Ishikawa (cell line): ENCODE measurements at regions not wholly inside any gene's neighbourhood (a gene's known extent, or its start where the extent isn't known, plus 50 kb on each side); places are given as distances from the start of the nearest gene placed in this dataset.

Experiments used
- CEBPB ChIP-seq: IDR thresholded peaks from 2 replicates; pipeline ENCODE4 v1.6.1; 2012
- CREB1 ChIP-seq: IDR thresholded peaks from 2 replicates; pipeline ENCODE4 v1.6.1; 2012; ENCODE audit warnings: low read depth
- EGR1 ChIP-seq: IDR thresholded peaks from 2 replicates; pipeline ENCODE4 v1.6.1; 2012
- EP300 ChIP-seq: IDR thresholded peaks from 2 replicates; pipeline ENCODE4 v1.6.1; 2012; ENCODE audit warnings: borderline replicate concordance
- FOXM1 ChIP-seq: IDR thresholded peaks from 2 replicates; pipeline ENCODE4 v1.6.1; 2012; ENCODE audit warnings: low read depth, borderline replicate concordance
- MAX ChIP-seq: IDR thresholded peaks from 2 replicates; pipeline ENCODE4 v1.6.1; 2012
- NFIC ChIP-seq: IDR thresholded peaks from 2 replicates; pipeline ENCODE4 v1.6.1; 2012
- RAD21 ChIP-seq: IDR thresholded peaks from 2 replicates; pipeline ENCODE4 v1.6.1; 2012; ENCODE audit warnings: low read depth
- REST ChIP-seq: IDR thresholded peaks from 2 replicates; pipeline ENCODE4 v1.6.1; 2012; ENCODE audit warnings: low read depth, mild to moderate bottlenecking
- TAF1 ChIP-seq: IDR thresholded peaks from 2 replicates; pipeline ENCODE4 v1.6.1; 2012; ENCODE audit warnings: low read depth, mild to moderate bottlenecking
- TEAD4 ChIP-seq: IDR thresholded peaks from 2 replicates; pipeline ENCODE4 v1.6.1; 2012
- USF1 ChIP-seq: IDR thresholded peaks from 2 replicates; pipeline ENCODE4 v1.6.1; 2012
- YY1 ChIP-seq: IDR thresholded peaks from 2 replicates; pipeline ENCODE4 v1.6.1; 2012; ENCODE audit warnings: low read depth
- ZBTB7A ChIP-seq: IDR thresholded peaks from 2 replicates; pipeline ENCODE4 v1.6.1; 2012; ENCODE audit warnings: low read depth

DNA sequence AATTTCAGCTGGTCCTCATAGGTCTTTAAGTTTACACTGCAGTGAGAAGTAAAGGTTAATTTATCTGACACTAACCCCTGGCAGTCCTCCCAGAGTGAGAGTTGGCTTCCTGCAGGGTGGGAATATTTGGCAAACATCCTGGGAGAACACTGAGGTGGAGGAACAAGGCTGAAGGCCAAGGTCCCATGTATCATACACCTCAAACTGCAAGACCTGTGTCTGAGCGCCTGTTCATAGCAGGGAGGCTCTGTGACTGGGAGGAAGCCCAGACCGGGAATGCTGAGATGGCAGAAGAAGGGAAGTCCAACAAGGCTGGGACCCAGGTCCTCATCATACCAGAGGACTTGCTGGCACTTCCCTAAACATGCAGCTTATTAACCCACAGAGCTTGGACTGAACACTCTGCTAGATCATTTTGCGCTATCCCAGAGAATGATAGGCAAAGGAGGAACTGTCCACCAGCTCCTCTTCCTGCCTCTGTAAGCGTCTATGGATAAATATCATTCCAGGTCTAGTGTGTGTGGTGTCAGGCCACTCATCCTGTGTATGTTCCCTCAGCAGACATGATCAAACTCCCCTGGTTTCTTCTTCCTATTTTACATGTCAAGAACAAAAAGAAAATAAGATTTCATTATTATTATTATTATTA is 199.6 kb upstream of the CNOT2 start:
- TF ChIP-seq TAF1 (no peak), FOXM1 (no peak), NFIC (peak; percentile 69), TEAD4 (no peak), RAD21 (no peak), REST (no peak; the same call in 1 of the 2 replicates), EP300 (no peak), USF1 (no peak), EGR1 (no peak), YY1 (no peak), CREB1 (no peak), MAX (no peak), ZBTB7A (no peak), CEBPB (no peak)
